Gastroesophageal sphincter (tissue), 3 donors: ENCODE measurements at regions not wholly inside any gene's neighbourhood (a gene's known extent, or its start where the extent isn't known, plus 50 kb on each side); places are given as distances from the start of the nearest gene placed in this dataset.

ENCODE experiments used
- POLR2A ChIP-seq, 2 donors: fragments of 450-650 bp; IDR thresholded peaks; one replicate each; pipeline ENCODE4 v1.6.1; 2017; ENCODE audit warnings: antibody characterized with exemption in 2 of 2, mild to moderate bottlenecking in 2 of 2, moderate library complexity in 1 of 2
- POLR2AphosphoS5 ChIP-seq: sonication (generic); formaldehyde crosslinking; IDR thresholded peaks from one replicate; pipeline ENCODE4 v1.6.1; 2017; ENCODE audit warnings: antibody characterized with exemption
- TF ChIP-seq, protein P1 (sequence below), 4 experiments: fragments of 200-600 bp in 2 of 4; fragments of 450-650 bp in 2 of 4; sonication (generic) in 1 of 4; IDR thresholded peaks; one replicate each; pipeline ENCODE4 v1.5.1; 2017 to 2019; ENCODE audit warnings: antibody characterized with exemption in 4 of 4, mild to moderate bottlenecking in 2 of 4, moderate library complexity in 2 of 4

- TF ChIP-seq, protein P1, sequence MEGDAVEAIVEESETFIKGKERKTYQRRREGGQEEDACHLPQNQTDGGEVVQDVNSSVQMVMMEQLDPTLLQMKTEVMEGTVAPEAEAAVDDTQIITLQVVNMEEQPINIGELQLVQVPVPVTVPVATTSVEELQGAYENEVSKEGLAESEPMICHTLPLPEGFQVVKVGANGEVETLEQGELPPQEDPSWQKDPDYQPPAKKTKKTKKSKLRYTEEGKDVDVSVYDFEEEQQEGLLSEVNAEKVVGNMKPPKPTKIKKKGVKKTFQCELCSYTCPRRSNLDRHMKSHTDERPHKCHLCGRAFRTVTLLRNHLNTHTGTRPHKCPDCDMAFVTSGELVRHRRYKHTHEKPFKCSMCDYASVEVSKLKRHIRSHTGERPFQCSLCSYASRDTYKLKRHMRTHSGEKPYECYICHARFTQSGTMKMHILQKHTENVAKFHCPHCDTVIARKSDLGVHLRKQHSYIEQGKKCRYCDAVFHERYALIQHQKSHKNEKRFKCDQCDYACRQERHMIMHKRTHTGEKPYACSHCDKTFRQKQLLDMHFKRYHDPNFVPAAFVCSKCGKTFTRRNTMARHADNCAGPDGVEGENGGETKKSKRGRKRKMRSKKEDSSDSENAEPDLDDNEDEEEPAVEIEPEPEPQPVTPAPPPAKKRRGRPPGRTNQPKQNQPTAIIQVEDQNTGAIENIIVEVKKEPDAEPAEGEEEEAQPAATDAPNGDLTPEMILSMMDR (IDR thresholded peaks at IDR 0.05), result no peak
- TF ChIP-seq POLR2AphosphoS5, result no peak
- no peak for TF ChIP-seq POLR2A (IDR thresholded peaks at IDR 0.05)
These were observed 101.2 kb upstream of the NT5E start for GRCh38 chr6:85348643-85349042.
